Activated B cell treated with CpG ODN at 0.5 μM for 24 hours (primary cell): ENCODE measurements at regions not wholly inside any gene's neighbourhood (a gene's known extent, or its start where the extent isn't known, plus 50 kb on each side); places are given as distances from the start of the nearest gene placed in this dataset.

Source experiments
- ATAC-seq: fragments of 200-7000 bp; cut with Tn5 transposase; one replicate; pipeline ENCODE4 v1.10.0; 2021; ENCODE audit warnings: low read depth, mild to moderate bottlenecking, moderate library complexity
- CTCF ChIA-PET: fragments of 350-600 bp; sonication (Branson Sonifier 250); formaldehyde crosslinking; loops from one replicate; lab custom pipeline; 2021; ENCODE audit warnings: antibody characterized with exemption; lab: Charles Lee
- POLR2A ChIA-PET: fragments of 350-600 bp; sonication (Branson Sonifier 250); formaldehyde crosslinking; loops from one replicate; lab custom pipeline; 2021; ENCODE audit warnings: antibody characterized with exemption; lab: Charles Lee
- DNase-seq: peaks from one replicate; pipeline ENCODE4 v3.0.0; 2022
- H3K27ac Mint-ChIP-seq: one replicate; pipeline ENCODE4 v1.8.0; 2020; ENCODE audit warnings: mixed read lengths
- H3K27me3 Mint-ChIP-seq: one replicate; pipeline ENCODE4 v1.8.0; 2021; ENCODE audit warnings: mixed read lengths
- H3K36me3 Mint-ChIP-seq: one replicate; pipeline ENCODE4 v1.8.0; 2021; ENCODE audit warnings: low read depth, mixed read lengths
- H3K4me1 Mint-ChIP-seq: one replicate; pipeline ENCODE4 v1.8.0; 2021; ENCODE audit warnings: mixed read lengths
- H3K4me3 Mint-ChIP-seq: one replicate; pipeline ENCODE4 v1.8.0; 2020; ENCODE audit warnings: mild to moderate bottlenecking, mixed read lengths
- H3K9me3 Mint-ChIP-seq: one replicate; pipeline ENCODE4 v1.8.0; 2020; ENCODE audit warnings: mixed read lengths
- CTCF ChIP-seq: fragments of 200-600 bp; IDR thresholded peaks from one replicate; pipeline ENCODE4 v1.8.0; 2022; ENCODE audit warnings: antibody characterized with exemption, mild to moderate bottlenecking
- intact Hi-C: fragments of 100-400 bp; cut with micrococcal nuclease; formaldehyde crosslinking; loops from one replicate; pipeline ENCODE4 v1.15.1; 2024

- peaks cover 9% of the 10 kb centered on the region for H3K9me3 Mint-ChIP-seq
- H3K27me3 Mint-ChIP-seq = no peaks in the 10 kb centered on the region
- H3K4me3 Mint-ChIP-seq = peak overlapping the region; percentile 70
- DNase-seq = no peak
- ChIA-PET POLR2A (interaction anchor here (1.6 to 2.6 kb wide), 4 partner anchors 9 to 56 kb away, joined by 4 to 19 read pairs (median 8); partner anchors contain the start of gene LRRK2), CTCF (interaction anchor here (1.6 kb wide), 1 partner anchor 24 kb away, joined by 3 read pairs; no protein-coding TSS in a partner anchor)
- peaks cover 9% of the 10 kb centered on the region for H3K36me3 Mint-ChIP-seq
- peak; percentile 44 for ATAC-seq
- peaks cover 34% of the 10 kb centered on the region for H3K4me1 Mint-ChIP-seq
- intact Hi-C loops = loop anchor here (1.0 kb wide), 4 partner anchors 10 to 94 kb away; no protein-coding TSS in a partner anchor
- peak overlapping the region; percentile 82 for H3K27ac Mint-ChIP-seq
- TF ChIP-seq CTCF = no peak
Measured at GRCh38 chr12:40168001-40168400, 56.8 kb upstream of the LRRK2 start.

GRCh38 chr12:40165179-40165578 lies 59.3 kb upstream of the SLC2A13 start:
- POLR2A ChIA-PET = no interaction called here

GRCh38 chr12:40164034-40164433 lies 58.2 kb upstream of the SLC2A13 start:
- DNase-seq (no peak), ATAC-seq (no peak)
- no peak overlapping the region for H3K27ac Mint-ChIP-seq
- H3K9me3 Mint-ChIP-seq = peaks cover 11% of the 10 kb centered on the region
- intact Hi-C loops = no loop called here
- peaks cover 11% of the 10 kb centered on the region for H3K36me3 Mint-ChIP-seq
- H3K27me3 Mint-ChIP-seq = no peaks in the 10 kb centered on the region
- POLR2A ChIA-PET = no interaction called here
- CTCF ChIA-PET = no interaction called here
- H3K4me1 Mint-ChIP-seq = peaks cover 15% of the 10 kb centered on the region
- no peak for TF ChIP-seq CTCF
- H3K4me3 Mint-ChIP-seq = no peak overlapping the region

More at GRCh38 chr12:40165179-40165578, 59.3 kb upstream of the SLC2A13 start:
- ATAC-seq = no peak
- DNase-seq = no peak
- peaks cover 19% of the 10 kb centered on the region for H3K4me1 Mint-ChIP-seq
- no peak for TF ChIP-seq CTCF
- H3K27ac Mint-ChIP-seq = no peak overlapping the region
- intact Hi-C loops = no loop called here
- H3K27me3 Mint-ChIP-seq = no peaks in the 10 kb centered on the region
- CTCF ChIA-PET = interaction anchor here (0.8 kb wide), 1 partner anchor 9 kb away, joined by 4 read pairs; no protein-coding TSS in a partner anchor
- H3K36me3 Mint-ChIP-seq = peaks cover 11% of the 10 kb centered on the region
- H3K4me3 Mint-ChIP-seq = no peak overlapping the region
- H3K9me3 Mint-ChIP-seq = peaks cover 11% of the 10 kb centered on the region

GRCh38 chr12:40162033-40162432 lies 56.2 kb upstream of the SLC2A13 start:
- ATAC-seq (no peak), DNase-seq (no peak)
- no peak for TF ChIP-seq CTCF
- POLR2A ChIA-PET = interaction anchor here (1.1 to 2.1 kb wide), 2 partner anchors 62 to 90 kb away, joined by 3 to 12 read pairs; partner anchors contain the start of gene LRRK2
- H3K27ac Mint-ChIP-seq = no peak overlapping the region
- intact Hi-C loops = no loop called here
- H3K36me3 Mint-ChIP-seq = peaks cover 11% of the 10 kb centered on the region
- no peaks in the 10 kb centered on the region for H3K27me3 Mint-ChIP-seq
- H3K9me3 Mint-ChIP-seq = peaks cover 11% of the 10 kb centered on the region
- CTCF ChIA-PET = no interaction called here
- peaks cover 24% of the 10 kb centered on the region for H3K4me1 Mint-ChIP-seq
- no peak overlapping the region for H3K4me3 Mint-ChIP-seq

GRCh38 chr12:40158592-40159111 lies 52.8 kb upstream of the SLC2A13 start:
- CTCF ChIA-PET = interaction anchor here (0.6 to 2.0 kb wide), 4 partner anchors 33 to 155 kb away, joined by 3 to 14 read pairs (median 6); partner anchors contain the start of gene LRRK2
- TF ChIP-seq CTCF = no peak
- POLR2A ChIA-PET = interaction anchor here (0.8 to 8.2 kb wide), 16 partner anchors 8 to 156 kb away, joined by 3 to 105 read pairs (median 5); partner anchors contain the start of gene LRRK2
- Mint-ChIP-seq H3K4me1 (peaks cover 56% of the 10 kb centered on the region), H3K9me3 (peaks cover 7% of the 10 kb centered on the region), H3K4me3 (peak overlapping the region; percentile 69), H3K27me3 (no peaks in the 10 kb centered on the region), H3K27ac (peak overlapping the region; percentile 87), H3K36me3 (peaks cover 8% of the 10 kb centered on the region)
- no peak for DNase-seq
- intact Hi-C loops = loop anchor here (1.0 kb wide), 4 partner anchors 10 to 104 kb away; partner anchors contain the start of gene LRRK2
- peak; percentile 76 for ATAC-seq
